SK-N-SH (cell line): ENCODE measurements at regions not wholly inside any gene's neighbourhood (a gene's known extent, or its start where the extent isn't known, plus 50 kb on each side); places are given as distances from the start of the nearest gene placed in this dataset.

ENCODE experiments used
- CTCF ChIA-PET: fragments of 300-600, 350-600 bp; formaldehyde crosslinking; extraction: SDS; loops from one replicate; lab custom pipeline; 2021; lab: Yijun Ruan, JAX
- POLR2A ChIA-PET: fragments of 350-600 bp; sonication (Branson Sonifier 250); formaldehyde crosslinking; extraction: SDS; loops from one replicate; lab custom pipeline; 2020; ENCODE audit warnings: antibody characterized with exemption, inconsistent platforms; lab: Yijun Ruan, JAX
- DNase-seq: peaks from one replicate; pipeline ENCODE4 v3.0.0; 2012
- H2AFZ ChIP-seq: fragments of 200-600 bp; sonication (generic); 2 replicates; pipeline ENCODE4 v1.8.1; 2016; ENCODE audit warnings: antibody characterized with exemption, mild to moderate bottlenecking, low read depth
- H3F3A ChIP-seq: fragments of 200-600 bp; sonication (generic); replicated peaks from 2 replicates; pipeline ENCODE3; 2016; ENCODE audit warnings: antibody characterized with exemption, mild to moderate bottlenecking; ENCODE audit not compliant: insufficient read depth
- H3K27ac ChIP-seq, 2 experiments: fragments of 200-500 bp in 1 of 2; fragments of 200-600 bp in 1 of 2; sonication (Bioruptor generic) in 1 of 2; sonication (generic), shearing (Covaris generic) in 1 of 2; 2 replicates each; pipeline versions ENCODE4 v1.5.1 to v1.6.1; 2014 to 2016; ENCODE audit warnings: low read depth in 2 of 2, inconsistent platforms in 1 of 2, low read length in 1 of 2, mild to moderate bottlenecking in 1 of 2, mixed read lengths in 1 of 2
- H3K27me3 ChIP-seq: fragments of 200-600 bp; sonication (generic), shearing (Covaris generic); 2 replicates; pipeline ENCODE4 v1.6.1; 2016; ENCODE audit warnings: mixed run types; ENCODE audit not compliant: insufficient read depth
- H3K36me3 ChIP-seq, 2 experiments: fragments of 200-500 bp in 1 of 2; fragments of 200-600 bp in 1 of 2; sonication (Bioruptor generic) in 1 of 2; sonication (generic) in 1 of 2; replicated peaks in 1 of 2; 2 replicates each; pipeline versions ENCODE3 to v1.5.1; 2014 to 2016; ENCODE audit warnings: low read length in 1 of 2, mild to moderate bottlenecking in 1 of 2; ENCODE audit not compliant: insufficient read depth in 2 of 2, control insufficient read depth in 1 of 2
- H3K4me1 ChIP-seq, 2 experiments: fragments of 200-500 bp in 1 of 2; fragments of 200-600 bp in 1 of 2; sonication (Bioruptor generic) in 1 of 2; sonication (generic), shearing (Covaris generic) in 1 of 2; 2 replicates each; pipeline versions ENCODE4 v1.5.1 to v1.6.1; 2014 to 2016; ENCODE audit warnings: low read depth in 1 of 2, low read length in 1 of 2, mixed run types in 1 of 2; ENCODE audit not compliant: insufficient read depth in 2 of 2, control insufficient read depth in 1 of 2
- H3K4me2 ChIP-seq: fragments of 200-600 bp; sonication (generic), shearing (Covaris generic); 2 replicates; pipeline ENCODE4 v1.6.1; 2017; ENCODE audit warnings: mixed run types
- H3K4me3 ChIP-seq, 2 experiments: fragments of 200-500 bp in 1 of 2; fragments of 200-600 bp in 1 of 2; sonication (Bioruptor generic) in 1 of 2; sonication (generic), shearing (Covaris generic) in 1 of 2; 2 replicates each; pipeline versions ENCODE4 v1.5.1 to v1.8.1; 2014 to 2016; ENCODE audit warnings: low read depth in 2 of 2, inconsistent platforms in 1 of 2, low read length in 1 of 2, mild to moderate bottlenecking in 1 of 2, mixed read lengths in 1 of 2, moderate library complexity in 1 of 2
- H3K79me2 ChIP-seq: fragments of 200-600 bp; sonication (generic); 2 replicates; pipeline ENCODE4 v1.8.1; 2017; ENCODE audit warnings: mild to moderate bottlenecking; ENCODE audit not compliant: insufficient read depth
- H3K9ac ChIP-seq: fragments of 200-600 bp; sonication (generic); 2 replicates; pipeline ENCODE4 v1.6.1; 2017; ENCODE audit warnings: mixed run types
- H3K9me2 ChIP-seq: fragments of 200-600 bp; sonication (generic); 2 replicates; pipeline ENCODE4 v1.6.1; 2017; ENCODE audit warnings: mixed run types
- H3K9me3 ChIP-seq: fragments of 200-600 bp; sonication (generic); 2 replicates; pipeline ENCODE4 v1.6.1; 2017; ENCODE audit warnings: mixed run types, mild to moderate bottlenecking, moderate library complexity
- H4K20me1 ChIP-seq: fragments of 200-600 bp; sonication (generic); 2 replicates; pipeline ENCODE4 v1.6.1; 2017; ENCODE audit warnings: mild to moderate bottlenecking, mixed run types; ENCODE audit not compliant: insufficient read depth
- CHD2 ChIP-seq: fragments of 150-350 bp; IDR thresholded peaks from 2 replicates; pipeline ENCODE4 v1.6.1; 2018; ENCODE audit warnings: low read length; ENCODE audit not compliant: partially characterized antibody
- EZH2phosphoT487 ChIP-seq: fragments of 200-600 bp; sonication (generic); IDR thresholded peaks from 2 replicates; pipeline ENCODE4 v1.6.1; 2017; ENCODE audit warnings: low read depth, mixed run types, mild to moderate bottlenecking, antibody characterized with exemption, moderate library complexity, borderline replicate concordance
- FOSL2 ChIP-seq: IDR thresholded peaks from 2 replicates; pipeline ENCODE4 v1.4.0; 2012; ENCODE audit warnings: low read depth, mild to moderate bottlenecking, moderate library complexity, borderline replicate concordance
- GATA2 ChIP-seq: sonication (generic); formaldehyde crosslinking; IDR thresholded peaks from 2 replicates; pipeline ENCODE4 v1.5.0; 2020; ENCODE audit warnings: mild to moderate bottlenecking, missing genetic modification reagents
- JUND ChIP-seq: IDR thresholded peaks from 2 replicates; pipeline ENCODE4 v1.4.0; 2012
- NRF1 ChIP-seq: IDR thresholded peaks from 2 replicates; pipeline ENCODE4 v1.6.1; 2012; ENCODE audit warnings: low read depth, mild to moderate bottlenecking, low read length
- RAD21 ChIP-seq: IDR thresholded peaks from 2 replicates; pipeline ENCODE4 v1.6.1; 2012; ENCODE audit warnings: mild to moderate bottlenecking, low read length
- RXRA ChIP-seq: IDR thresholded peaks from 2 replicates; pipeline ENCODE4 v1.4.0; 2012; ENCODE audit warnings: low read depth, mild to moderate bottlenecking, borderline replicate concordance
- SIN3A ChIP-seq: IDR thresholded peaks from 2 replicates; pipeline ENCODE4 v1.6.1; 2012; ENCODE audit warnings: low read depth, mild to moderate bottlenecking, low read length, moderate library complexity, borderline replicate concordance
- SMC3 ChIP-seq: IDR thresholded peaks from 2 replicates; pipeline ENCODE4 v1.6.1; 2012; ENCODE audit warnings: low read depth, low read length, improper control_type of control experiment
- TCF12 ChIP-seq: IDR thresholded peaks from 2 replicates; pipeline ENCODE4 v1.4.0; 2012
- USF2 ChIP-seq: fragments of 150-350 bp; IDR thresholded peaks from 2 replicates; pipeline ENCODE4 v1.6.1; 2017; ENCODE audit warnings: antibody characterized with exemption, low read length, low read depth, borderline replicate concordance
- WGBS: methylation state at CpG from one replicate; pipeline ENCODE4 v1.1.6; 2017; ENCODE audit warnings: low lambda C conversion rate; 5-methylcytosine and 5-hydroxymethylcytosine counted together
- TF ChIP-seq, protein P1 (sequence below): IDR thresholded peaks from 2 replicates; pipeline ENCODE4 v1.6.1; 2012; ENCODE audit warnings: mild to moderate bottlenecking, low read depth, low read length, moderate library complexity
- TF ChIP-seq, protein P2 (sequence below): IDR thresholded peaks from 2 replicates; pipeline ENCODE4 v1.4.0; 2012; ENCODE audit warnings: low read depth, borderline replicate concordance
- TF ChIP-seq, protein P3 (sequence below): IDR thresholded peaks from 2 replicates; pipeline ENCODE4; 2012

DNA sequence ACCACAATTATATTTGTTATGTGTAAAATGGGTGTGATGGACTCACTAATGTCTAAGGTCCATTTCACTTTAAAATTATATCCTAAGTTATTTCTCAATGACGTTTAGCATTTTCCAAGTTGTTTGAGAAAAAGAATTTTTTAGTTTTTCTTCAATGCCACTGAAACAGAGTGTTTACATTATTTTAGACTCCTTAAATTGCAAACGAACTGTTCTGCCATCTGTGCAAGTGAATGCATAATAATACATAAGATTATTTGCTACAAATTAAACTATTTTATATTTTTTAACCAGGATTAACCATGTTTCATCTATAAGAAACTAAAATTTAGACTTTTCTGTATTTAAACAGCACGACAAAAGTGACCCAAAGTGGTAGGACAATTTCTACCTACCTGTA is 425.4 kb downstream of the NDFIP2 start:
- no peaks in the 10 kb centered on the region for H4K20me1 ChIP-seq
- H3K4me2 ChIP-seq: no peak overlapping the region
- H3F3A ChIP-seq: no peaks in the 10 kb centered on the region
- no peaks in the 10 kb centered on the region for H3K27me3 ChIP-seq
- no peak overlapping the region for H2AFZ ChIP-seq
- no peak overlapping the region for H3K27ac ChIP-seq
- no peak overlapping the region for H3K9ac ChIP-seq
- WGBS: 89% methylated on average over 3 of the region's 3 CpGs
- no peak overlapping the region for H3K4me3 ChIP-seq
- H3K79me2 ChIP-seq: no peaks in the 10 kb centered on the region
- no peaks in the 10 kb centered on the region for H3K9me2 ChIP-seq
- TF ChIP-seq EZH2phosphoT487: no peak
- DNase-seq: no peak
- CTCF ChIA-PET: no interaction called here
- POLR2A ChIA-PET: no interaction called here
- H3K4me1 ChIP-seq: peaks cover 0 to 3% of the 10 kb centered on the region in 2 experiments; a peak in 2 of 4 replicates
- no peaks in the 10 kb centered on the region for H3K9me3 ChIP-seq
- H3K36me3 ChIP-seq: no peaks in the 10 kb centered on the region

- H3K9me3 ChIP-seq: no peaks in the 10 kb centered on the region
- no peak for DNase-seq
- H3K4me2 ChIP-seq: no peak overlapping the region
- WGBS: 54% methylated on average over 2 of the region's 2 CpGs
- no peaks in the 10 kb centered on the region for H3K79me2 ChIP-seq
- H3K9ac ChIP-seq: no peak overlapping the region
- H3K9me2 ChIP-seq: no peaks in the 10 kb centered on the region
- ChIA-PET POLR2A (no interaction called here), CTCF (interaction anchor here (1.3 kb wide), 1 partner anchor 226 kb away, joined by 3 read pairs; no protein-coding TSS in a partner anchor)
- peak overlapping the region in 1 of 2 experiments; percentile 79; a peak in 2 of 4 replicates for H3K27ac ChIP-seq
- peaks cover 0 to 3% of the 10 kb centered on the region in 2 experiments; a peak in 1 of 4 replicates for H3K4me1 ChIP-seq
- H3F3A ChIP-seq: no peaks in the 10 kb centered on the region
- no peak for TF ChIP-seq FOSL2
- no peak for TF ChIP-seq RAD21
- no peak for TF ChIP-seq CHD2
- TF ChIP-seq, protein P1, sequence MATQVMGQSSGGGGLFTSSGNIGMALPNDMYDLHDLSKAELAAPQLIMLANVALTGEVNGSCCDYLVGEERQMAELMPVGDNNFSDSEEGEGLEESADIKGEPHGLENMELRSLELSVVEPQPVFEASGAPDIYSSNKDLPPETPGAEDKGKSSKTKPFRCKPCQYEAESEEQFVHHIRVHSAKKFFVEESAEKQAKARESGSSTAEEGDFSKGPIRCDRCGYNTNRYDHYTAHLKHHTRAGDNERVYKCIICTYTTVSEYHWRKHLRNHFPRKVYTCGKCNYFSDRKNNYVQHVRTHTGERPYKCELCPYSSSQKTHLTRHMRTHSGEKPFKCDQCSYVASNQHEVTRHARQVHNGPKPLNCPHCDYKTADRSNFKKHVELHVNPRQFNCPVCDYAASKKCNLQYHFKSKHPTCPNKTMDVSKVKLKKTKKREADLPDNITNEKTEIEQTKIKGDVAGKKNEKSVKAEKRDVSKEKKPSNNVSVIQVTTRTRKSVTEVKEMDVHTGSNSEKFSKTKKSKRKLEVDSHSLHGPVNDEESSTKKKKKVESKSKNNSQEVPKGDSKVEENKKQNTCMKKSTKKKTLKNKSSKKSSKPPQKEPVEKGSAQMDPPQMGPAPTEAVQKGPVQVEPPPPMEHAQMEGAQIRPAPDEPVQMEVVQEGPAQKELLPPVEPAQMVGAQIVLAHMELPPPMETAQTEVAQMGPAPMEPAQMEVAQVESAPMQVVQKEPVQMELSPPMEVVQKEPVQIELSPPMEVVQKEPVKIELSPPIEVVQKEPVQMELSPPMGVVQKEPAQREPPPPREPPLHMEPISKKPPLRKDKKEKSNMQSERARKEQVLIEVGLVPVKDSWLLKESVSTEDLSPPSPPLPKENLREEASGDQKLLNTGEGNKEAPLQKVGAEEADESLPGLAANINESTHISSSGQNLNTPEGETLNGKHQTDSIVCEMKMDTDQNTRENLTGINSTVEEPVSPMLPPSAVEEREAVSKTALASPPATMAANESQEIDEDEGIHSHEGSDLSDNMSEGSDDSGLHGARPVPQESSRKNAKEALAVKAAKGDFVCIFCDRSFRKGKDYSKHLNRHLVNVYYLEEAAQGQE: no peak
- TF ChIP-seq JUND: no peak
- no peak for TF ChIP-seq SMC3
- TF ChIP-seq, protein P2, sequence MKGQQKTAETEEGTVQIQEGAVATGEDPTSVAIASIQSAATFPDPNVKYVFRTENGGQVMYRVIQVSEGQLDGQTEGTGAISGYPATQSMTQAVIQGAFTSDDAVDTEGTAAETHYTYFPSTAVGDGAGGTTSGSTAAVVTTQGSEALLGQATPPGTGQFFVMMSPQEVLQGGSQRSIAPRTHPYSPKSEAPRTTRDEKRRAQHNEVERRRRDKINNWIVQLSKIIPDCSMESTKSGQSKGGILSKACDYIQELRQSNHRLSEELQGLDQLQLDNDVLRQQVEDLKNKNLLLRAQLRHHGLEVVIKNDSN: no peak
- TF ChIP-seq NRF1: no peak
- TF ChIP-seq SIN3A: no peak
- TF ChIP-seq RXRA: no peak
- TF ChIP-seq, protein P3, sequence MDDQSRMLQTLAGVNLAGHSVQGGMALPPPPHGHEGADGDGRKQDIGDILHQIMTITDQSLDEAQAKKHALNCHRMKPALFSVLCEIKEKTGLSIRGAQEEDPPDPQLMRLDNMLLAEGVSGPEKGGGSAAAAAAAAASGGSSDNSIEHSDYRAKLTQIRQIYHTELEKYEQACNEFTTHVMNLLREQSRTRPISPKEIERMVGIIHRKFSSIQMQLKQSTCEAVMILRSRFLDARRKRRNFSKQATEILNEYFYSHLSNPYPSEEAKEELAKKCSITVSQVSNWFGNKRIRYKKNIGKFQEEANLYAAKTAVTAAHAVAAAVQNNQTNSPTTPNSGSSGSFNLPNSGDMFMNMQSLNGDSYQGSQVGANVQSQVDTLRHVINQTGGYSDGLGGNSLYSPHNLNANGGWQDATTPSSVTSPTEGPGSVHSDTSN: no peak
- no peak for TF ChIP-seq TCF12
- TF ChIP-seq USF2: no peak
- no peak for TF ChIP-seq GATA2 (CRISPR knock-in tag)
- no peak overlapping the region for H2AFZ ChIP-seq
- no peaks in the 10 kb centered on the region for H3K27me3 ChIP-seq
- H3K36me3 ChIP-seq: no peaks in the 10 kb centered on the region
- H4K20me1 ChIP-seq: no peaks in the 10 kb centered on the region
- no peak overlapping the region for H3K4me3 ChIP-seq
Measured at GRCh38 chr13:79905018-79905417, 424.1 kb downstream of the NDFIP2 start.
